ENCODE measurements at regions not wholly inside any gene's neighbourhood (a gene's known extent, or its start where the extent isn't known, plus 50 kb on each side); places are given as distances from the start of the nearest gene placed in this dataset.

DNA sequence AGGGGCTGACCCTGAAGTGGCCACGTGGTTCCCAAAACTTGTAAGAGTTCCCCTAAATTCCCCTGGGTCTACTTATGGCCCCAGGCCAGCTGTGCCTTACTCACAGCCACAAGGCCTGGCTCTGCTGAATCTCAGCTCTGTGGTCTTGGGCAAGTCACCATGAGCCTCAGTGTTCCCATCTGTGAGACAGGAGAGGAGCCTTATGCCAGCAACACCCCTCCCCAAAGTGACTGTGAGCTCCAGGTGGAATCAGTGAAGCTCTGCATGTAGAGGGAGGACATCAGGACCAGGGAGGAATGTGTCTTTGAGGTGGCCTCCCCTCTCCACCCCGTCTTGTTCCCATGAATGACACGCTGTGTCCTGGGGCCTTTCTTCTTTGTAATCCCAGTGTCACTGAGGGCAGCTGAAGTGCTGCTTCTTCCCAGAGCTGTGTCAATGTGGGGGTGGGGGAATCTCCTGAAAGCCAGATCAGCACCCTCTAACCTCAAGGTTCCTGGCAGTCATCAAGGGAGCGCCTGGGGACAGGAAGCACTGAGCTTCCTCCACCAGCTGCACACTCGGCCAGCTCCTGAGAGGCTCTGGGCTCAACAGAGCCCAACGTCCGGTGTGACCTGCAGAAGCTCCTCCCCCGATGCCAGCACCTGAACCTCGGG, 258.9 kb downstream of the UACA start:
- DNase-seq: peak; percentile 64

- no peak for DNase-seq
Observed at GRCh38 chr15:70503798-70504298, 259.5 kb downstream of the UACA start.

GRCh38 chr15:70503073-70503745, 260.1 kb downstream of the UACA start:
- DNase-seq: no peak

DNA sequence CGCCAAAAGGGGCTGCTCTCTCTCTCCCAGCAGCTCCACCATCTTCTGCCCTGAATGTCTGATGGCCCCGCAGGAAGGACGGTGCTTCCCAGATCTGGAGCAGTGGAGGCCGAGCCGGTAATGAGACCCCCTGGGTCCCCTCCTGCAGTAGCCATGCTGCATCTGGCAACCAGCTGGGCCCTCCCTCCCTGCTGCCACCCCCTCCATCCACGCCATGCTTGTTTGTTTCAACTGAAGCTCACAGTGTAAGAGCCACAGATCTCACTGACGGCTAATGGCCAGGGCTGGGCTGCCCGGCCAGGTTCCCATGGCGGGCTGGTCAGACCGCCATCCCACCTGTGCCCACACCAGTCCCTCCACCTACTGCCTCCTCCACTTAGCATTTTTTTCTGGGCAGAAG, 260.8 kb downstream of the UACA start:
- no peak for DNase-seq

DNA sequence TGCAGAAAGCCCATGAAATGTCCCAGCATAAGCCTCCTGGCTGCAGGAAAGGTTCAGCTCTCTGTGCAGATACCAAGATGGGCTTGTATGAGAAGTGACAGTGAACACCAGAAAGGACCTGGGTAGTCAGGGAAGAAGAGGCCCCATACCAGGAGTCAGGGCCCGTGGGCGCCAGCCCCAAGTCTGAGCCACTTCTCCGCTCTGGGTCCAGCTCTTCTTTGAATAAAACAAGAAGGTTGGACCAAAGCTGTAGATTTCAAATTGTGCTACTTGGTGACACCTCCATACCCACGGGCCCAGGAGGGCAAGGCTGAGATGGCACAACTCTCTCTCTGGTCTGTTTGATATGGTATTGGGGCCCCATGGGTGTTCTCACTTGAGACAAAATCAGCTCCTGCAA, 261.5 kb downstream of the UACA start:
- DNase-seq: no peak

GRCh38 chr15:70501121-70501727, 262.1 kb downstream of the UACA start:
- no peak for DNase-seq

DNA sequence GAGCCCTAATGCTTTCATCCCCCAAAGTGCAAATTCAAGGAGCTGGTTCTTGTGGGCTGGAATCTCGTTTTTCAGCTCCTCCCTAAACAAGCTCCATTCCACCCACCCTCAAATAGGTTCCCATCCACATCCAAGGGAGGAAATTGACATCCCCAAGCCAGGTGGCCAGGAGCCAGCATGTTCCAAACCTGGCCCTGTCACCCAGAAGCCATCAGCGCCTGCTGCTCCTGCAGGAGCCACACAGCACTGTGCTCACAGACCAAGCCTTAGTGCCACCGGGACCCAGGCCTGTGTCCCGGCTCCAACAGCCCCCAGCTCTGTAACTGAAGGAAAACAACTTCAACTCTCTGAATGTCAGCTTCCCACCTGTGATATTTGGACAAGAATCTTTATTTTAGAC, 263.6 kb downstream of the UACA start:
- no peak for DNase-seq

DNA sequence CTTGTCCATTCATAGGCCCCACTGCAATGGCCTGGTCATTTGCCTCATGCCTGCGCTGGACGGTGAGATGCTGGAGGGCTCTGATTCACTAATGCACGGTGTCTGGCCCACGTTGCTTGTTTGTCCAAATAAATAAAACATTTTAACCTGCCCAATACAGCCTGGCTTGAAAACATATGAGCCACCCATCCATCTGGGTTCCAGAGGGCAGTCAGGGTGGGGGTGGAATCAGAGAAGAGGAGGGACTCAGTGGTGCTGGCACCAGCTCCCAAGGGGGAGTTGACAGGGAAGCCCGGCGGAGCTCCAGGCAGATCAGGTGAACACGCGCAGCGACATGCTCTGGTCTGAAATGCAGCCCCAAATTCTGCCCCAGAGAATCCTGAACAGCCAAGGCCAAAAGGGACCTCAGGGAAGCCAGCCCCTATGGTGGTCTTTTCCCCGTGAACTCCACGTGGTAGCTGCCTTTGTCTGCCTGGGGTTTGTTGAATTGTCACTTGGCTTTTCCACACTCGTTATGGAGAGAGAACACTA, 265.2 kb downstream of the UACA start:
- no peak for DNase-seq

GRCh38 chr15:70497661-70498060, 265.7 kb downstream of the UACA start:
- DNase-seq: no peak

DNA sequence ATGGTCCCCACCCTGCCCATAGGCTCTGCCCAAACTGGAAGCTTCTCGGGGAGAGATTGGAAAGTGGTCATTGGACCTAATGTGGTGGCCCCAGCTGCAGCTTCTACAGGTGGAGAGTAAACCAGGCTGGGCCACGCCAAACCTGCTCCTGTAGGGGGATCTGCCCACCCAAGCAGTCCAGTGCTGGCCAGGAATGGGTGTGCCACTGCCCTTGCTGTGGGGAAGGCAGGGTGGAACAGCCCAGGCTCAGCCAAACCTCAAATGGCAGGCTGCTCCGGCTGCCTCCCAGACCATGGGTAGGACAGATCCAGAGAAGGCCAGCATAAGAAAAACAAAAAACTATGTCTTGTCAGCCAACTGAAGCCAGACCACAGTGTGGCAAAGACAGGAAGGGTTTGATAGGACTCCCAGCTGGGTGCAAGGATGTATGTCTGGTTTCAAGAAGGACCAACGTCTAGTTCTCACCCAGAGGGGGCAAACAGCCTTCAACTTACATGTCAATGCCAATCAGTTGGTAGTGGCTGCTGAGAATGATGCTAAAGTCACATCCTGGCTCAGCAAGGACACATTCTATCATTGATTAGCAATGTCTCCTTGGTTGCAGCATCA, 267.3 kb downstream of the UACA start:
- DNase-seq: peak; percentile 71

DNA sequence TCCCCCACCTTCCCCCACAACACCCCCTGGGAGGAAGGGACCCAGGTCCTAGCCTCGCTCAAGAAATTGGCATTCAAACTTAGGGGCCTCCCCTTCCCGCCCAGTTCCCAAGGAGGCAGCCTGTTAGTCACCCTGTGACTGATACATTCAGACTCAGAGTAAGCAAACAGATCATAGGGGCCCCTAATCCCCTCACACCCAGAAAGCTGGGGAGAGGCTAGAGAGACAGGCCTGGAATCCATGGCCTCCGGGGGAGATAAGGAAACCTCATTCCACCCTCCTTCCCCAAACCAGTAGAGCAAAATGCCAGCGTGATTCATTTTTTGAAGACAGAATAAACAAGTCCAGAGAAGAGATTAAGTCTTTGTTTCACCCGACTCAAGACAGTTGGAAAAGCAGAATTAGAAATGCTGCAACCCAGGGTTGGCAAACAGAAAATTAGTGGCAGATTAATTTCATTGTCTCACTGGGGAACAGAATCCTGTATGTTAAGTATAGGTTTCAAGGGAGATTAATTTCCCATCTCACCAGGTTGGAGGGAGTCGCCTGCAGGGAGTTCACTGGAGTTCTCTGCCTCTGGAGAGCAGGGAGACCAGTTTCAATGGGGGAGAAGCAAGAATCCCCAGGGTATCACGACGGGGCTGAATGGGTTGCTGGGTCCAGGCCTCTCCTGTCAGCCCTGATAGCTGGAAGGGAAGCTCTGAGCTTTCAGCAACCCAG, 268.3 kb downstream of the UACA start:
- no peak for DNase-seq

DNA sequence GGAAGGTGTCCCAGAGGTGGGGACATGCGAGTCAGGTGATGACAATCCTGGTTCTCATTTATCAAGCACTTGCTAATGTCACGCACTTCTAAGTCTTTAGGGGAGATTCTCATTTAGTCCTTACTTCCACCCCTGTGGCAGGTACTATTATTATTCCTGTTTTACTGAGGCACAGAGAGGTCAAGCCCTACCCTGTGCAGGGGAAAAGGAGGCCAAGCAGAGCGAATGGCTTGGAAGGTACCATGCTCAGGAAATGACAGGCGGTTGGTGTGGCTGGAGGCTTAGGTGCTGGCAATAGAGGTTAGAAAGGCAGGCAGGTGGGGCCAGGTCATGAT, 268.9 kb downstream of the UACA start:
- DNase-seq: no peak

GRCh38 chr15:70493787-70494516, 269.4 kb downstream of the UACA start:
- DNase-seq: no peak

GRCh38 chr15:70493376-70493775, 270.0 kb downstream of the UACA start:
- no peak for DNase-seq

GRCh38 chr15:70492240-70493177, 270.8 kb downstream of the UACA start:
- DNase-seq: peak; percentile 89

DNA sequence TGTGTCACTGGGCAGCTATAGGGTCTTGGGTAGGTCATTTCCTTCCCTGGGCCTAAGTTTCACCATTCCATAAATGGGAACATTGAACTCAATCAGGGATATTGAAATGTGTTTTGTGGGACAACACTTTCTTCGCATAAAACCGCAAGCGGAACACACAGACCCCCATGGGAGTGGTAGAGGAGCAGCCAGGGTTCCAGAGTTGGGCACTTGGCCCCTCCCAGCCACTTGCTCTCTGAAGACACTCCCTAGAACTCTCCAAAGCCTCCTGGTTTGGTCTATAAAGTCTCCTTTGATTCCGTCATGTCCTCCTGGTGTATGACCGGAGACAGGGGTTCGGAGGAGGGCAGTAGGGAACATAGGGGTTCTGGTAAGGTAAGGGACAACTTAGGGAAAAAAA, 271.7 kb downstream of the UACA start:
- DNase-seq: no peak

DNA sequence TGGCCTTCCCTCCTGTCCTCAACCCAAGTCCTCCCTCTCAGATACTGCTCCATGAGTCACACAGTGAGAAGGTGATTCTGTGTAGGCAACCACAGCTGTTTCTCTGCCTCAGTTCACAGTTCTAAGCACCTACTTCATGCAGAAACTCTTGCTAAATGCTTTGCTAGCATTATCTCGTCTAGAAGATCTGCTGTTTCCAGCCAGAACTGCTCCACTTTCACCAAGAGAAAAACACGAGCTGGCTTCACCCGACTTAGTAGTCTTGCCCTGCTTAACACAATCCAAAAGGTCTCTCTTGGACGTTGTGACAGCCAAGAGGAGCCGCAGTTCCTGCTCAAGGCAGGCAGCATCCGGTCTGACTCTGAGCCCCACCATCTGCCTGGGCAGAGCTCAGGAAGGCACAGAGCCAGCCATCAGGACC, 272.1 kb downstream of the UACA start:
- DNase-seq: no peak

DNA sequence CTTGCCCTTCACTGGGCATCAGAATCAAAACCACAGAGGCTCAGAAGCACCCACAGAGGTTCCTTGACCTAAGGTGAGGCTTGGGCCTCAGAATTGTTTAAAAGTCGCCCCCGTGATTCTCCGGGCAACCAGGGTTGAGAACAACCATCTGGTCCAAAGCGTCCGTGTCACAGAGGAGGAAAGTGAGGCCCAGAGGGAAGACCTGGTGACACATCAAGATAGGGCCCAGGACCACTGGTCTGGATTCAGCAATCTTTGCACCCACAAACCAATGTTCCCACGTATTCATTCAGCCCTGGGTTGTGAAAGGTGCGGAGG, 272.6 kb downstream of the UACA start:
- no peak for DNase-seq

GRCh38 chr15:70490148-70490837, 273.1 kb downstream of the UACA start:
- DNase-seq: no peak

Data from femur (tissue), 1 donor.